ENCODE measurements at regions not wholly inside any gene's neighbourhood (a gene's known extent, or its start where the extent isn't known, plus 50 kb on each side); places are given as distances from the start of the nearest gene placed in this dataset.
A peak's percentile ranks its signal among the peaks of the same experiment; 100 is the strongest.
"Not testable (repeated sequence)": the region's sequence is repeated elsewhere in the genome, so short reads cannot be mapped to it uniquely, and the experiment has no call there.

DNA sequence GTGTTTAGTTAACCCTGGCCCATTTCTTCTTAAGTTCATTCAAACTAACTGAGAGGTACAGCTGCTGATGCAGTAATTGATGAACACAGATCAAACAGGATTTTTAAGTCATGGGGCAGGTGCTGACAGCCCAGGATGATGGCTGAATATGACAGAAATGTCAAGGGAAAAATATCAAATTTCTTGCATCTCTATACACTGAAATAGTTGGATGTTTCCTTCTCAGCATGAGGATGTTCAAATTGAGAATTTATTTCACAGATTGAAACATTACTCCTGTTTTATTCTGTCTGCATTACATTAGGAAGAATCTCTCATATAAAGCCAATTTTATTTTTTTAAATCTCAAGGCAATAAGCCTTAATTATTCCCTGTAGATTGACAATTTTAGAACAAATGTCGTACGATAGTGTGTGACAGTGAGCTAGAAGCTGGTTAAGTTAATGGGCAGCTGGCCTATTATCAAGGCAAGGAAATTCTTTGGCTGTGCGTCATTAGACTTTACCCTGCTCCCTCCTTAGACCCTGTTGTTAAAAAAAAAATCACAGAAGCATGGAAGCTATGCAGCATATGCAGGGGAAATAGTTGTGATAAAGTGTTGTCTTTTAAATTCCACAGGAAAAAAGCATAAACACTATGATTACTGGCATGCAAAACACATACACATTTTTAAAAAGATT lies 183.8 kb upstream of the KCNMB2 start:
- H3F3A ChIP-seq (ENCODE audit: low read length, unreplicated experiment), result no peaks in the 10 kb centered on the region
- no peaks in the 10 kb centered on the region for H4K20me1 ChIP-seq (ENCODE audit: low read length)
- H3K4me1 ChIP-seq (ENCODE audit: insufficient read depth, low read length), result peaks cover 6% of the 10 kb centered on the region
- H3K27ac ChIP-seq (ENCODE audit: low read length), result no peak overlapping the region
- no peaks in the 10 kb centered on the region for H3K27me3 ChIP-seq (ENCODE audit: low read length)
- TF ChIP-seq EZH2 (IDR thresholded peaks at IDR 0.05; ENCODE audit: low read length, unreplicated experiment), result no peak
- TF ChIP-seq EZH2phosphoT487 (IDR thresholded peaks at IDR 0.05; ENCODE audit: borderline replicate concordance, low read length), result no peak
- TF ChIP-seq, protein P1, sequence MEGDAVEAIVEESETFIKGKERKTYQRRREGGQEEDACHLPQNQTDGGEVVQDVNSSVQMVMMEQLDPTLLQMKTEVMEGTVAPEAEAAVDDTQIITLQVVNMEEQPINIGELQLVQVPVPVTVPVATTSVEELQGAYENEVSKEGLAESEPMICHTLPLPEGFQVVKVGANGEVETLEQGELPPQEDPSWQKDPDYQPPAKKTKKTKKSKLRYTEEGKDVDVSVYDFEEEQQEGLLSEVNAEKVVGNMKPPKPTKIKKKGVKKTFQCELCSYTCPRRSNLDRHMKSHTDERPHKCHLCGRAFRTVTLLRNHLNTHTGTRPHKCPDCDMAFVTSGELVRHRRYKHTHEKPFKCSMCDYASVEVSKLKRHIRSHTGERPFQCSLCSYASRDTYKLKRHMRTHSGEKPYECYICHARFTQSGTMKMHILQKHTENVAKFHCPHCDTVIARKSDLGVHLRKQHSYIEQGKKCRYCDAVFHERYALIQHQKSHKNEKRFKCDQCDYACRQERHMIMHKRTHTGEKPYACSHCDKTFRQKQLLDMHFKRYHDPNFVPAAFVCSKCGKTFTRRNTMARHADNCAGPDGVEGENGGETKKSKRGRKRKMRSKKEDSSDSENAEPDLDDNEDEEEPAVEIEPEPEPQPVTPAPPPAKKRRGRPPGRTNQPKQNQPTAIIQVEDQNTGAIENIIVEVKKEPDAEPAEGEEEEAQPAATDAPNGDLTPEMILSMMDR (conservative IDR thresholded peaks at IDR 0.05; ENCODE audit: low read depth, low read length), result no peak
- ATAC-seq (no peak), DNase-seq (peak; percentile 65)
- H3K9me3 ChIP-seq (ENCODE audit: low read length), result no peaks in the 10 kb centered on the region
- no peaks in the 10 kb centered on the region for H3K79me2 ChIP-seq (ENCODE audit: low read length)
- no peaks in the 10 kb centered on the region for H3K9me2 ChIP-seq (replicated peaks; ENCODE audit: low read length)
- ChIA-PET CTCF (no interaction called here), POLR2A (ENCODE audit: unreplicated experiment) (no interaction called here)
- H3K4me3 ChIP-seq (ENCODE audit: low read length), result no peak overlapping the region
- H3K4me2 ChIP-seq (ENCODE audit: low read length), result peak overlapping the region; percentile 42
- no peak overlapping the region for H2AFZ ChIP-seq (ENCODE audit: low read length)
- intact Hi-C loops (cut with micrococcal nuclease), result no loop called here
- H3K36me3 ChIP-seq (ENCODE audit: low read depth, low read length), result no peaks in the 10 kb centered on the region
- no peak overlapping the region for H3K9ac ChIP-seq (ENCODE audit: low read length)
- no TSS peak for BruUV-seq (replicated peaks)

DNA sequence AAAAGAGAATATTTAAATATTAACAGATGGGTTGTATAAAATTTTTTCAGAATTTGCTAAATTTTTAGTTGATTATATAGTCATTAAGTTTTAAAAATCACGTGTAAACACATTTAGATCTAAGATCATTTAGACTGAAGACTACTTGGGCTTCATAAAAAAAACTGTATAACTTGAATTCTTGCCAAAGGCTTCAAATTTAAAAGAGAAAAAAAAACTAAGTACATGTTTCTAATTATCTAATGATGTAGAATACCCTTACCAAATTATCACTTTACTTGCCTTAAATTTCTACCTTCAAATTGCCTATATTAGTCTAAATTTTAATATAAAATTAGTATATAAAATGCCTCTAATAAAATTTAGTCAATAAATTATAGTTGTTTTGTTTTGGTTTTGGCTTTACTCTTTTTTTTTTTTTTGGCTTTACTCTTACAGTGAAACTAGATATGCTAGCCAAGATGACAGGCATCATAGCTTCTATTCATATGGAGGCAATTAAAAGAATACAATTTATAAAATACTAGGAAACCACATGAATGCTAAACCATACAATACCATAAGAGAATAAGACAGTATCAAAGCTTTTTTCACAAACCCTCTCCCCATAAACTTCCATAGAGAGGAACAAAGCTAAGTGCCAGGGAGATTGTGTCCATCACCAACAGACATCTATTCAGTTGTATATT lies 183.1 kb upstream of the KCNMB2 start:
- H4K20me1 ChIP-seq (ENCODE audit: low read length), result no peaks in the 10 kb centered on the region
- no peak overlapping the region for H3K4me3 ChIP-seq (ENCODE audit: low read length)
- no peaks in the 10 kb centered on the region for H3K9me2 ChIP-seq (replicated peaks; ENCODE audit: low read length)
- DNase-seq (no peak), ATAC-seq (no peak)
- no peak overlapping the region for H3K27ac ChIP-seq (ENCODE audit: low read length)
- no peak overlapping the region for H3K9ac ChIP-seq (ENCODE audit: low read length)
- TF ChIP-seq EZH2 (IDR thresholded peaks at IDR 0.05; ENCODE audit: low read length, unreplicated experiment), result no peak
- TF ChIP-seq EZH2phosphoT487 (IDR thresholded peaks at IDR 0.05; ENCODE audit: borderline replicate concordance, low read length), result no peak
- TF ChIP-seq, protein P1 (conservative IDR thresholded peaks at IDR 0.05; ENCODE audit: low read depth, low read length), result no peak
- H3F3A ChIP-seq (ENCODE audit: low read length, unreplicated experiment), result no peaks in the 10 kb centered on the region
- POLR2A ChIA-PET (ENCODE audit: unreplicated experiment), result no interaction called here
- no peaks in the 10 kb centered on the region for H3K27me3 ChIP-seq (ENCODE audit: low read length)
- no peaks in the 10 kb centered on the region for H3K36me3 ChIP-seq (ENCODE audit: low read depth, low read length)
- H3K79me2 ChIP-seq (ENCODE audit: low read length), result no peaks in the 10 kb centered on the region
- H3K4me1 ChIP-seq (ENCODE audit: insufficient read depth, low read length), result peaks cover 6% of the 10 kb centered on the region
- H3K9me3 ChIP-seq (ENCODE audit: low read length), result no peaks in the 10 kb centered on the region
- H2AFZ ChIP-seq (ENCODE audit: low read length), result no peak overlapping the region
- CTCF ChIA-PET, result no interaction called here
- no peak overlapping the region for H3K4me2 ChIP-seq (ENCODE audit: low read length)
- no TSS peak for BruUV-seq (replicated peaks)
- intact Hi-C loops (cut with micrococcal nuclease), result no loop called here

DNA sequence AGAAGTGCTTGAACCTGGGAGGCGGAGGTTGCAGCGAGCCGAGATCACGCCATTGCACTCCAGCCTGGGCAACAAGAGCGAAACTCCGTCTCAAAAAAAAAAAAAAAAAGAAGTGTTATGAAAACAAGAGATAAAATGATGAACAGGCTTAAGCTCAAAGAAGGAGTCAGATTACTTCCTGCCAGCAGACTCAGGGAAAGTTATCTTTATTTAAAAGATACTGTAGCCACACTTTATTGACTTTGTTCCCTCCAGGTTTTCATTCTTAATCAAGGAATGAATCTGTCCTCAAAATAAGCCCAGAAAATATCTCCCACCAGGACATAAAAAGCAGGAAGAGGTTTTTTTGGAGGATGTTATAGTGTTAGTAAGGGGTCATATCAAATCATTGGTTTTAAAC lies 176.5 kb upstream of the KCNMB2 start:
- TF ChIP-seq EZH2phosphoT487 (IDR thresholded peaks at IDR 0.05; ENCODE audit: borderline replicate concordance, low read length) (no peak), EZH2 (IDR thresholded peaks at IDR 0.05; ENCODE audit: low read length, unreplicated experiment) (no peak)
- TF ChIP-seq, protein P1 (conservative IDR thresholded peaks at IDR 0.05; ENCODE audit: low read depth, low read length), result no peak
- no peak overlapping the region for H3K9ac ChIP-seq (ENCODE audit: low read length)
- H4K20me1 ChIP-seq (ENCODE audit: low read length), result no peaks in the 10 kb centered on the region
- ATAC-seq (no peak), DNase-seq (no peak)
- no peak overlapping the region for H3K27ac ChIP-seq (ENCODE audit: low read length)
- no peak overlapping the region for H3K4me3 ChIP-seq (ENCODE audit: low read length)
- no peaks in the 10 kb centered on the region for H3K9me3 ChIP-seq (ENCODE audit: low read length)
- intact Hi-C loops (cut with micrococcal nuclease), result no loop called here
- no peaks in the 10 kb centered on the region for H3K4me1 ChIP-seq (ENCODE audit: insufficient read depth, low read length)
- no peaks in the 10 kb centered on the region for H3F3A ChIP-seq (ENCODE audit: low read length, unreplicated experiment)
- no peaks in the 10 kb centered on the region for H3K79me2 ChIP-seq (ENCODE audit: low read length)
- H3K36me3 ChIP-seq (ENCODE audit: low read depth, low read length), result no peaks in the 10 kb centered on the region
- BruUV-seq (replicated peaks), result no TSS peak
- ChIA-PET CTCF (no interaction called here), POLR2A (ENCODE audit: unreplicated experiment) (no interaction called here)
- H2AFZ ChIP-seq (ENCODE audit: low read length), result no peak overlapping the region; the same call in 1 of the 2 replicates
- no peaks in the 10 kb centered on the region for H3K27me3 ChIP-seq (ENCODE audit: low read length)
- no peaks in the 10 kb centered on the region for H3K9me2 ChIP-seq (replicated peaks; ENCODE audit: low read length)
- no peak overlapping the region for H3K4me2 ChIP-seq (ENCODE audit: low read length)

DNA sequence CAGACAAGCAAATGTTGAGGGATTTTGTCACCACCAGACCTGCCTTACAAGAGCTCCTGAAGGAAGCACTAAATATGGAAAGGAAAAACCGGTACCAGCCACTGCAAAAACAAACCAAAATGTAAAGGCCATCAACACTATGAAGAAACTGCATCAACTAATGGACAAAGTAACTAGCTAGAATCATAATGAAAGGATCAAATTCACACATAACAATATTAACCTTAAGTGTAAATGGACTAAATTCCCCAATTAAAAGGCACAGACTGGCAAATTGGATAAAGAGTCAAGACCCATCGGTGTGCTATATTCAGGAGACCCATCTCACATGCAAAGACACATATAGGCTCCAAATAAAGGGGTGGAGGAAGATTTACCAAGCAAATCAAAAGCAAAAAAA lies 173.2 kb upstream of the KCNMB2 start:
- H3K27ac ChIP-seq (ENCODE audit: low read length); H3K36me3 ChIP-seq (ENCODE audit: low read depth, low read length); H3K79me2 ChIP-seq (ENCODE audit: low read length); H3K4me3 ChIP-seq (ENCODE audit: low read length); CTCF ChIA-PET; H3K9ac ChIP-seq (ENCODE audit: low read length); intact Hi-C loops (cut with micrococcal nuclease); ATAC-seq; DNase-seq; BruUV-seq (replicated peaks); H3K27me3 ChIP-seq (ENCODE audit: low read length); H3K9me3 ChIP-seq (ENCODE audit: low read length); H2AFZ ChIP-seq (ENCODE audit: low read length); H3F3A ChIP-seq (ENCODE audit: low read length, unreplicated experiment); H4K20me1 ChIP-seq (ENCODE audit: low read length); H3K4me1 ChIP-seq (ENCODE audit: insufficient read depth, low read length); H3K4me2 ChIP-seq (ENCODE audit: low read length); POLR2A ChIA-PET (ENCODE audit: unreplicated experiment); H3K9me2 ChIP-seq (replicated peaks; ENCODE audit: low read length): not testable (repeated sequence)

All from PC-3 (cell line).